Kidney (tissue), 13 donors: ENCODE measurements at regions not wholly inside any gene's neighbourhood (a gene's known extent, or its start where the extent isn't known, plus 50 kb on each side); places are given as distances from the start of the nearest gene placed in this dataset.

Experiments
- DNase-seq, 5 donors: peaks; one replicate each; pipeline ENCODE4 v3.0.0-alpha.2; 2013 to 2020
- FAIRE-seq: peaks from 2 replicates; lab custom pipeline; 2012; peaks lifted over from hg19 to GRCh38; lab: Jason Lieb, UNC
- H3K27ac ChIP-seq, 2 donors: one replicate each; pipeline ENCODE4 v1.7.0; 2013; ENCODE audit warnings: low read depth in 2 of 2, low read length in 2 of 2, inconsistent platforms in 1 of 2
- H3K27me3 ChIP-seq: one replicate; pipeline ENCODE4 v1.7.1; 2013; ENCODE audit warnings: low read length, inconsistent platforms; ENCODE audit not compliant: control insufficient read depth, insufficient read depth
- H3K36me3 ChIP-seq, 3 donors: one replicate each; pipeline versions ENCODE4 v1.7.0 to v1.7.1; 2013; ENCODE audit warnings: low read length in 3 of 3, control low read depth in 1 of 3, inconsistent platforms in 1 of 3; ENCODE audit not compliant: insufficient read depth in 3 of 3, control insufficient read depth in 2 of 3
- H3K4me1 ChIP-seq, 3 donors: one replicate each; pipeline versions ENCODE4 v1.7.0 to v1.7.1; 2013; ENCODE audit warnings: low read length in 3 of 3, inconsistent platforms in 1 of 3, low read depth in 1 of 3; ENCODE audit not compliant: control insufficient read depth in 2 of 3, insufficient read depth in 2 of 3
- H3K4me3 ChIP-seq, 3 donors: one replicate each; pipeline versions ENCODE4 v1.7.0 to v1.8.1; 2013; ENCODE audit warnings: low read length in 3 of 3, control low read depth in 1 of 3, inconsistent platforms in 1 of 3
- H3K9ac ChIP-seq, 3 donors: one replicate each; pipeline versions ENCODE4 v1.7.0 to v1.7.1; 2013; ENCODE audit warnings: low read length in 3 of 3, control low read depth in 1 of 3, inconsistent platforms in 1 of 3
- H3K9me3 ChIP-seq, 3 donors: one replicate each; pipeline versions ENCODE4 v1.7.0 to v1.7.1; 2013; ENCODE audit warnings: low read length in 3 of 3, control low read depth in 1 of 3, inconsistent platforms in 1 of 3; ENCODE audit not compliant: control insufficient read depth in 2 of 3, insufficient read depth in 1 of 3
- intact Hi-C: fragments of 100-400 bp; cut with DNase I; formaldehyde crosslinking; loops from one replicate; pipeline ENCODE4 v1.11.1; 2022
- TF ChIP-seq, protein P1 (sequence below): IDR thresholded peaks from 3 replicates; pipeline ENCODE4 v1.5.1; 2012; ENCODE audit warnings: mild to moderate bottlenecking, moderate library complexity, borderline replicate concordance; ENCODE audit not compliant: insufficient read depth; ENCODE audit errors: extremely low read depth
- donor health status: control.
- donor health status: control.
- donor health status: control.
- donor health status: control.
- donor health status: control.
- donor health status: DM: yes; HTN: yes; CAD: no.
- donor health status: Normal renal cell carcinoma (clear cell type).

DNA sequence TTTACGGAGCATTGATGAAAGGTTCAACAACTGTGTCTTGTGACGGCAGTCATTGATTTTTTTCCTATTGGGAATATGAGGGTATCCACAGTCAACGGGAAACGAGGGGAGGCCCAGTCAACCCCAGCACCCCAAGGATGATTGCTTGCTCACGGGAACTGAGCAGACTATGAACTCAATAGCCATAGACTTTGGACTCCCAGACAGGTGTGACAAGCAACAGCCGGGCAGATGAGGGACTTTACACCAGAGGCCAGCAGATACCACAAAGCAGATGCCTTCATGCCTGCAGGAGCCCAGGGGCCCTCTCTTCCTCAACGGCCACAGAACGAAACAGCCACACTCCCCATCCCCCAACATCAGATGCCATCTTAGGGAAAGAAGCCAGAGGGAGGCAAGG, 80.3 kb upstream of the FLT1 start:
- FAIRE-seq (no peak), DNase-seq (no peak)
- no peak overlapping the region for H3K27ac ChIP-seq
- H3K4me3 ChIP-seq, result no peak overlapping the region
- no peaks in the 10 kb centered on the region for H3K4me1 ChIP-seq
- H3K9ac ChIP-seq, result no peak overlapping the region
- no peaks in the 10 kb centered on the region for H3K9me3 ChIP-seq
- TF ChIP-seq, protein P1, sequence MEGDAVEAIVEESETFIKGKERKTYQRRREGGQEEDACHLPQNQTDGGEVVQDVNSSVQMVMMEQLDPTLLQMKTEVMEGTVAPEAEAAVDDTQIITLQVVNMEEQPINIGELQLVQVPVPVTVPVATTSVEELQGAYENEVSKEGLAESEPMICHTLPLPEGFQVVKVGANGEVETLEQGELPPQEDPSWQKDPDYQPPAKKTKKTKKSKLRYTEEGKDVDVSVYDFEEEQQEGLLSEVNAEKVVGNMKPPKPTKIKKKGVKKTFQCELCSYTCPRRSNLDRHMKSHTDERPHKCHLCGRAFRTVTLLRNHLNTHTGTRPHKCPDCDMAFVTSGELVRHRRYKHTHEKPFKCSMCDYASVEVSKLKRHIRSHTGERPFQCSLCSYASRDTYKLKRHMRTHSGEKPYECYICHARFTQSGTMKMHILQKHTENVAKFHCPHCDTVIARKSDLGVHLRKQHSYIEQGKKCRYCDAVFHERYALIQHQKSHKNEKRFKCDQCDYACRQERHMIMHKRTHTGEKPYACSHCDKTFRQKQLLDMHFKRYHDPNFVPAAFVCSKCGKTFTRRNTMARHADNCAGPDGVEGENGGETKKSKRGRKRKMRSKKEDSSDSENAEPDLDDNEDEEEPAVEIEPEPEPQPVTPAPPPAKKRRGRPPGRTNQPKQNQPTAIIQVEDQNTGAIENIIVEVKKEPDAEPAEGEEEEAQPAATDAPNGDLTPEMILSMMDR, result no peak
- H3K36me3 ChIP-seq, result no peaks in the 10 kb centered on the region
- intact Hi-C loops, result no loop called here
- no peaks in the 10 kb centered on the region for H3K27me3 ChIP-seq

DNA sequence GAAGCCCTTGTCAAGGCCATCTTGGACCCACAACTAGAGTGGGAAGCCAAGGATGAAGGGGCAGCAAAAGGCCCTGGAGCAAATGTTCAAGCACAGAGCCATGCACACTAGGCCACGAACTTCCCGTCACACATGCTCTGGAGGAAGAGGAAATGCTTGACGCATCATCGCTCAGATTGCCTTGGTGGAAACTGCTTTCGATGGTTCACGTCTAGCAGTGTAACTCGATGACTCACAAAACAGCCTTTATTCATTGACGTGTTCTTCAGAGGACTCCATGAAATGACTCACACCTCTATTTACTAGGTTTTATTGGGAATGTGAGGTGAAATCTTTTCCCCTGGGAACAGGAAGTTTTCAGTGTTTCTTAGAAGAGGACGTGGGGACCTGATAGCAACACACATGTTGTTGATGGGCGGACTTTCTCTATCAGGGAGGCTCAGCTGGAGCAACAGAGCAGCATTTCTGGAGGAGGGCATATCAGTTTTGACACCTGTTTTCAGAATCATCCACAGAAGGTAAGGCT, 79.8 kb upstream of the FLT1 start:
- H3K4me3 ChIP-seq, result no peak overlapping the region
- TF ChIP-seq, protein P1, result no peak
- no peaks in the 10 kb centered on the region for H3K4me1 ChIP-seq
- no peak overlapping the region for H3K9ac ChIP-seq
- H3K9me3 ChIP-seq, result no peaks in the 10 kb centered on the region
- H3K36me3 ChIP-seq, result no peaks in the 10 kb centered on the region
- intact Hi-C loops, result no loop called here
- DNase-seq, result peak in 1 of 5 donors; percentile 29
- no peak for FAIRE-seq
- no peak overlapping the region for H3K27ac ChIP-seq
- H3K27me3 ChIP-seq, result no peaks in the 10 kb centered on the region

DNA sequence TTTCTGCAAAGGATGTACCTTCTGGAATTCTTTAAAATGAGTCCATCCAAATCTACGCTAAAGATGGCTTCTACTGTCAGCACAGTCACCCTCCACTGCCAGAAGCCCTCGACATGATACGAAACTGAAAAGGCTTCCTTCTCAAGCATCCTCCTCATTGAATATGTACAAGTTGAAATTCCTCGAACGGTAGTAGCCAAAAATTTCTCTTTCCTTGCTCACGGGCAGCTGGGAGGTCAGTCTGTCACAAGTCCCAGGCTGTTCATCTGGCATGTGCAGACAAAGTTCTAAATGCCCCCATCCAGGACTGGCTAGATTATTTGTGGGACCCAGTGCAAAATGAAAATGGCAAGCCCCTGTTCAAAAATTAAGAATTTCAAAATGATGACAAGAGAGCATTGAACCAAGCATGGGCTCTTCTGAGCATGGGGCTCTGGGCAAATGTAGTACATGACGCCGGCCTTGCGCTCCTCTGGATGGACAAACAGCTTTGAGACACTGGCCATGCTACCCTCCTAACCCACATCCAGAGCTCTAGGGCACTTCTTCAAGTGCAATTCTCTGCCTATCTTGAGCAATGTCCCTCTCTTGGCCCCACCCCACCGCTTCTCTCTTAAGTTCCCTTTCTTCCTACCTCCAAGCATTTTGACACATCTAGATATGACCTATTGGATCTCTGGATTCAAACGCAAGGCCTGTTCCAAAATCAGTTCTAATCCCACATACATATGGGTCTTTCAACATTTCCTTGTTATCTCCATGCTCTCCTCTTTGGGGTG, 78.9 kb upstream of the FLT1 start:
- no peak for FAIRE-seq

More for the DNA sequence above, 78.9 kb upstream of the FLT1 start:
- intact Hi-C loops, result no loop called here
- H3K4me3 ChIP-seq, result no peak overlapping the region
- H3K9me3 ChIP-seq, result no peaks in the 10 kb centered on the region
- H3K27ac ChIP-seq, result no peak overlapping the region
- H3K4me1 ChIP-seq, result no peaks in the 10 kb centered on the region
- H3K9ac ChIP-seq, result no peak overlapping the region
- TF ChIP-seq, protein P1, result no peak
- H3K36me3 ChIP-seq, result no peaks in the 10 kb centered on the region
- H3K27me3 ChIP-seq, result no peaks in the 10 kb centered on the region
- DNase-seq, result no peak
